GM23338 (cell line): ENCODE measurements at regions not wholly inside any gene's neighbourhood (a gene's known extent, or its start where the extent isn't known, plus 50 kb on each side); places are given as distances from the start of the nearest gene placed in this dataset.

Experiments
- ATAC-seq: fragments of 200-7000 bp; cut with Tn5 transposase; 3 replicates; pipeline ENCODE4 v1.9.1; 2020
- DNase-seq: peaks from one replicate; pipeline ENCODE4 v3.0.0-alpha.2; 2015; ENCODE audit warnings: low spot score
- H2AFZ ChIP-seq: fragments of 200-600 bp; sonication (generic); 2 replicates; pipeline ENCODE4 v1.8.0; 2016; ENCODE audit warnings: antibody characterized with exemption, mild to moderate bottlenecking, moderate library complexity
- H3F3A ChIP-seq: fragments of 200-600 bp; sonication (generic); replicated peaks from 2 replicates; pipeline ENCODE4 v1.8.0; 2017; ENCODE audit warnings: antibody characterized with exemption, mixed run types, low read depth
- H3K27ac ChIP-seq: fragments of 200-600 bp; sonication (generic); 2 replicates; pipeline ENCODE4 v1.6.1; 2016; ENCODE audit warnings: low read depth
- H3K27me3 ChIP-seq: fragments of 200-600 bp; sonication (generic); 2 replicates; pipeline ENCODE4 v1.8.0; 2016; ENCODE audit warnings: mild to moderate bottlenecking, mixed run types, moderate library complexity; ENCODE audit not compliant: insufficient read depth
- H3K36me3 ChIP-seq: fragments of 200-600 bp; sonication (generic); 2 replicates; pipeline ENCODE4 v1.8.0; 2016; ENCODE audit warnings: mild to moderate bottlenecking; ENCODE audit not compliant: insufficient read depth
- H3K4me1 ChIP-seq: fragments of 200-600 bp; sonication (generic); 2 replicates; pipeline ENCODE4 v1.8.0; 2016; ENCODE audit warnings: mild to moderate bottlenecking, moderate library complexity; ENCODE audit not compliant: insufficient read depth
- H3K4me2 ChIP-seq: fragments of 200-600 bp; sonication (generic); 2 replicates; pipeline ENCODE4 v1.7.1; 2017; ENCODE audit warnings: mixed run types
- H3K4me3 ChIP-seq: fragments of 200-600 bp; sonication (generic); 2 replicates; pipeline ENCODE4 v1.6.1; 2016; ENCODE audit warnings: mixed run types
- H3K79me2 ChIP-seq: fragments of 200-600 bp; sonication (generic); replicated peaks from 2 replicates; pipeline ENCODE4 v1.8.0; 2017; ENCODE audit warnings: mild to moderate bottlenecking; ENCODE audit not compliant: insufficient read depth
- H3K9me2 ChIP-seq: fragments of 200-600 bp; sonication (generic); 2 replicates; pipeline ENCODE4 v1.8.0; 2017; ENCODE audit not compliant: insufficient read depth
- H4K20me1 ChIP-seq: fragments of 200-600 bp; sonication (generic); replicated peaks from 2 replicates; pipeline ENCODE4 v1.8.0; 2017; ENCODE audit warnings: mild to moderate bottlenecking; ENCODE audit not compliant: insufficient read depth
- H3K27ac Mint-ChIP-seq: 2 replicates; pipeline ENCODE4 v1.8.0; 2020; ENCODE audit warnings: inconsistent platforms, mild to moderate bottlenecking, moderate library complexity, mixed read lengths
- H3K27me3 Mint-ChIP-seq: 3 replicates; pipeline ENCODE4 v1.8.0; 2022; ENCODE audit warnings: low read depth, mild to moderate bottlenecking, moderate library complexity, mixed read lengths, inconsistent platforms; ENCODE audit not compliant: insufficient read depth, poor library complexity
- H3K36me3 Mint-ChIP-seq: 3 replicates; pipeline ENCODE4 v1.8.0; 2021; ENCODE audit warnings: low read depth, mild to moderate bottlenecking, inconsistent platforms, moderate library complexity, mixed read lengths
- H3K4me1 Mint-ChIP-seq: 3 replicates; pipeline ENCODE4 v1.8.0; 2020; ENCODE audit warnings: mild to moderate bottlenecking, inconsistent platforms, mixed read lengths
- H3K4me3 Mint-ChIP-seq: 3 replicates; pipeline ENCODE4 v1.8.0; 2021; ENCODE audit warnings: moderate library complexity, mild to moderate bottlenecking, inconsistent platforms, mixed read lengths
- H3K9me3 Mint-ChIP-seq: 3 replicates; pipeline ENCODE4 v1.8.0; 2020; ENCODE audit warnings: moderate library complexity, mild to moderate bottlenecking, inconsistent platforms, mixed read lengths
- CTCF ChIP-seq, 2 experiments: fragments of 200-600 bp in 1 of 2; sonication (generic) in 1 of 2; conservative IDR thresholded peaks; 2 replicates each; pipeline versions ENCODE4 v1.5.1 to v1.6.1; 2016 to 2017; ENCODE audit warnings: antibody characterized with exemption in 2 of 2, low read depth in 2 of 2, mild to moderate bottlenecking in 2 of 2, moderate library complexity in 1 of 2
- EZH2 ChIP-seq: fragments of 200-600 bp; sonication (generic); IDR thresholded peaks from one replicate; pipeline ENCODE4 v1.8.0; 2017; ENCODE audit warnings: antibody characterized with exemption, mild to moderate bottlenecking, low read depth; ENCODE audit not compliant: unreplicated experiment
- EZH2phosphoT487 ChIP-seq: fragments of 200-600 bp; sonication (generic); IDR thresholded peaks from one replicate; pipeline ENCODE4 v1.8.1; 2018; ENCODE audit warnings: antibody characterized with exemption; ENCODE audit not compliant: unreplicated experiment
- JUNB ChIP-seq: IDR thresholded peaks from one replicate; pipeline ENCODE4 v1.6.1; 2016; ENCODE audit warnings: antibody characterized with exemption; ENCODE audit not compliant: unreplicated experiment
- NANOG ChIP-seq: IDR thresholded peaks from 2 replicates; pipeline ENCODE4 v1.6.1; 2016; ENCODE audit warnings: antibody characterized with exemption, borderline replicate concordance
- POLR2AphosphoS5 ChIP-seq: IDR thresholded peaks from 2 replicates; pipeline ENCODE4 v1.6.1; 2016; ENCODE audit warnings: antibody characterized with exemption, low read depth
- REST ChIP-seq: IDR thresholded peaks from one replicate; pipeline ENCODE4 v1.6.1; 2018; ENCODE audit warnings: antibody characterized with exemption; ENCODE audit not compliant: unreplicated experiment
- ZNF114 ChIP-seq: fragments of 250-450 bp; sonication (Bioruptor Pico); IDR thresholded peaks from 2 replicates; pipeline ENCODE4 v1.5.0; 2020; ENCODE audit warnings: mild to moderate bottlenecking, moderate library complexity
- ZNF331 ChIP-seq: fragments of 250-450 bp; sonication (Bioruptor Pico); IDR thresholded peaks from 2 replicates; pipeline ENCODE4 v1.5.0; 2020; ENCODE audit warnings: low read depth, mild to moderate bottlenecking, moderate library complexity

GRCh38 chr6:85772641-85773040 is 130.0 kb upstream of the SYNCRIP start:
- H3K36me3 Mint-ChIP-seq, result no peaks in the 10 kb centered on the region
- no peaks in the 10 kb centered on the region; the same call in 2 of the 3 replicates for H3K9me3 Mint-ChIP-seq
- no peak overlapping the region for H3K27ac ChIP-seq
- peaks cover 10% of the 10 kb centered on the region for H3K4me1 Mint-ChIP-seq
- H3K4me3 Mint-ChIP-seq, result no peak overlapping the region
- H3K27ac Mint-ChIP-seq, result no peak overlapping the region
- peaks cover 1% of the 10 kb centered on the region for H3K27me3 Mint-ChIP-seq
- no peaks in the 10 kb centered on the region for H3K4me1 ChIP-seq
- H4K20me1 ChIP-seq, result no peaks in the 10 kb centered on the region
- peaks cover 3% of the 10 kb centered on the region; the same call in 1 of the 2 replicates for H3K9me2 ChIP-seq
- DNase-seq (no peak), ATAC-seq (no peak)
- H3K4me2 ChIP-seq, result no peak overlapping the region
- no peaks in the 10 kb centered on the region for H3K79me2 ChIP-seq
- no peak overlapping the region for H3K4me3 ChIP-seq
- H2AFZ ChIP-seq, result no peak overlapping the region
- TF ChIP-seq POLR2AphosphoS5 (no peak), NANOG (no peak), ZNF114 (CRISPR knock-in tag) (no peak), EZH2 (no peak), JUNB (no peak), EZH2phosphoT487 (no peak), CTCF (conservative IDR thresholded peaks at IDR 0.05; ENCODE audit: low read depth in 2 of 2) (0 out of 4 replicates have a peak, but pooled peaks of 1 of the 2 experiments have one; percentile 6)
- H3K27me3 ChIP-seq, result no peaks in the 10 kb centered on the region
- no peaks in the 10 kb centered on the region for H3F3A ChIP-seq
- H3K36me3 ChIP-seq, result no peaks in the 10 kb centered on the region

- Histone ChIP-seq H3K27me3 (no peaks in the 10 kb centered on the region), H3K4me2 (0 out of 2 replicates have a peak overlapping the region, but pooled peaks have one; percentile 12), H3K4me3 (no peak overlapping the region), H3F3A (no peaks in the 10 kb centered on the region), H2AFZ (no peak overlapping the region), H3K9me2 (peaks cover 3% of the 10 kb centered on the region; the same call in 1 of the 2 replicates), H4K20me1 (no peaks in the 10 kb centered on the region), H3K4me1 (no peaks in the 10 kb centered on the region), H3K27ac (no peak overlapping the region), H3K79me2 (no peaks in the 10 kb centered on the region), H3K36me3 (no peaks in the 10 kb centered on the region)
- Mint-ChIP-seq H3K36me3 (no peaks in the 10 kb centered on the region), H3K4me3 (no peak overlapping the region), H3K9me3 (no peaks in the 10 kb centered on the region; the same call in 2 of the 3 replicates), H3K27ac (peak overlapping the region; percentile 89), H3K4me1 (peaks cover 10% of the 10 kb centered on the region), H3K27me3 (peaks cover 1% of the 10 kb centered on the region)
- ATAC-seq (peak; percentile 88), DNase-seq (no peak)
- TF ChIP-seq JUNB (no peak), EZH2 (no peak), ZNF114 (CRISPR knock-in tag) (no peak), REST (no peak), ZNF331 (no peak), NANOG (no peak), CTCF (conservative IDR thresholded peaks at IDR 0.05; ENCODE audit: low read depth in 2 of 2) (no peak), POLR2AphosphoS5 (no peak)
These were observed 129.3 kb upstream of the SYNCRIP start for GRCh38 chr6:85771925-85772430.
